Prostate gland (tissue), 2 donors: ENCODE measurements at regions not wholly inside any gene's neighbourhood (a gene's known extent, or its start where the extent isn't known, plus 50 kb on each side); places are given as distances from the start of the nearest gene placed in this dataset.

Experiments used
- POLR2A ChIP-seq: fragments of 450-650 bp; IDR thresholded peaks from one replicate; pipeline ENCODE4 v1.6.1; 2016; ENCODE audit warnings: antibody characterized with exemption, mild to moderate bottlenecking
- TF ChIP-seq, protein P1 (sequence below), 4 experiments: fragments of 200-600 bp in 2 of 4; fragments of 450-650 bp in 2 of 4; sonication (generic) in 2 of 4; IDR thresholded peaks; 1 replicate in 3 of 4; 2 replicates in 1 of 4; pipeline ENCODE4 v1.5.1; 2016 to 2019; ENCODE audit warnings: antibody characterized with exemption in 4 of 4, mild to moderate bottlenecking in 2 of 4, moderate library complexity in 2 of 4

DNA sequence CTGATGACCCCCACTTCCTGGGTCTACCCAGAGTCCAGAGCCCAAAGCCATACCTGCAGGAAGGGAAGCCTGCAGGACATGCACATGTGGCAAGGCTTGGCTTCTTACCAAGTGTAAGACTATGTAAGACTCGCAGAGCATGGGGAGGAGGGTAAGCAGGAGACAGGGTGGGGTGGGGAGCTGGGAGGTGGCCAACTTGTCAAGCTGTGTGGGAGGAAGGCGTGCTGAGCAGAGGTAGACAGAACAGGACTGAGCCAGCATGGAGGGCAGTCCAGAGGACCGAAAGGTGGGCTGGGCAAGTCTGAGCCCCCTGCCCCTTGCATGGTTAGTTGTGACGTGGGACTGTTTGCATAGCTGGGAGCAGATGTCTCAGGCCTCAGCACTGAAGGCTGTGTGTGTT lies 53.4 kb upstream of the RNF24 start:
- TF ChIP-seq POLR2A = no peak
- TF ChIP-seq, protein P1, sequence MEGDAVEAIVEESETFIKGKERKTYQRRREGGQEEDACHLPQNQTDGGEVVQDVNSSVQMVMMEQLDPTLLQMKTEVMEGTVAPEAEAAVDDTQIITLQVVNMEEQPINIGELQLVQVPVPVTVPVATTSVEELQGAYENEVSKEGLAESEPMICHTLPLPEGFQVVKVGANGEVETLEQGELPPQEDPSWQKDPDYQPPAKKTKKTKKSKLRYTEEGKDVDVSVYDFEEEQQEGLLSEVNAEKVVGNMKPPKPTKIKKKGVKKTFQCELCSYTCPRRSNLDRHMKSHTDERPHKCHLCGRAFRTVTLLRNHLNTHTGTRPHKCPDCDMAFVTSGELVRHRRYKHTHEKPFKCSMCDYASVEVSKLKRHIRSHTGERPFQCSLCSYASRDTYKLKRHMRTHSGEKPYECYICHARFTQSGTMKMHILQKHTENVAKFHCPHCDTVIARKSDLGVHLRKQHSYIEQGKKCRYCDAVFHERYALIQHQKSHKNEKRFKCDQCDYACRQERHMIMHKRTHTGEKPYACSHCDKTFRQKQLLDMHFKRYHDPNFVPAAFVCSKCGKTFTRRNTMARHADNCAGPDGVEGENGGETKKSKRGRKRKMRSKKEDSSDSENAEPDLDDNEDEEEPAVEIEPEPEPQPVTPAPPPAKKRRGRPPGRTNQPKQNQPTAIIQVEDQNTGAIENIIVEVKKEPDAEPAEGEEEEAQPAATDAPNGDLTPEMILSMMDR (IDR thresholded peaks at IDR 0.05) = no peak
